Neutrophil (primary cell): ENCODE measurements at regions not wholly inside any gene's neighbourhood (a gene's known extent, or its start where the extent isn't known, plus 50 kb on each side); places are given as distances from the start of the nearest gene placed in this dataset.

ENCODE experiments used
- H3K27ac ChIP-seq: fragments of 200-600 bp; sonication (generic); 2 replicates; pipeline ENCODE4 v1.5.1; 2016; ENCODE audit warnings: mild to moderate bottlenecking, moderate library complexity
- H3K27me3 ChIP-seq: fragments of 200-600 bp; sonication (generic); 2 replicates; pipeline ENCODE4 v1.6.0; 2016; ENCODE audit warnings: mild to moderate bottlenecking
- H3K36me3 ChIP-seq: fragments of 200-600 bp; sonication (generic); 2 replicates; pipeline ENCODE4 v1.5.1; 2017
- H3K4me1 ChIP-seq, 2 experiments: fragments of 200-600 bp in 1 of 2; sonication (generic) in 1 of 2; 1 replicate in 1 of 2; 2 replicates in 1 of 2; pipeline versions ENCODE4 v1.5.1 to v1.6.1; 2013 to 2016; ENCODE audit warnings: low read depth in 1 of 2, low read length in 1 of 2, mild to moderate bottlenecking in 1 of 2, moderate library complexity in 1 of 2; ENCODE audit not compliant: control insufficient read depth in 1 of 2, insufficient read depth in 1 of 2
- H3K4me3 ChIP-seq, 2 experiments: fragments of 200-600 bp in 1 of 2; sonication (generic) in 1 of 2; 1 replicate in 1 of 2; 2 replicates in 1 of 2; pipeline ENCODE4 v1.5.1; 2013 to 2016; ENCODE audit warnings: low read depth in 1 of 2, low read length in 1 of 2, mild to moderate bottlenecking in 1 of 2, moderate library complexity in 1 of 2
- H3K9me3 ChIP-seq: fragments of 200-600 bp; sonication (generic); 2 replicates; pipeline ENCODE4 v1.5.1; 2016
- CTCF ChIP-seq: fragments of 200-600 bp; sonication (generic); IDR thresholded peaks from 2 replicates; pipeline ENCODE4 v1.5.1; 2016; ENCODE audit warnings: antibody characterized with exemption

DNA sequence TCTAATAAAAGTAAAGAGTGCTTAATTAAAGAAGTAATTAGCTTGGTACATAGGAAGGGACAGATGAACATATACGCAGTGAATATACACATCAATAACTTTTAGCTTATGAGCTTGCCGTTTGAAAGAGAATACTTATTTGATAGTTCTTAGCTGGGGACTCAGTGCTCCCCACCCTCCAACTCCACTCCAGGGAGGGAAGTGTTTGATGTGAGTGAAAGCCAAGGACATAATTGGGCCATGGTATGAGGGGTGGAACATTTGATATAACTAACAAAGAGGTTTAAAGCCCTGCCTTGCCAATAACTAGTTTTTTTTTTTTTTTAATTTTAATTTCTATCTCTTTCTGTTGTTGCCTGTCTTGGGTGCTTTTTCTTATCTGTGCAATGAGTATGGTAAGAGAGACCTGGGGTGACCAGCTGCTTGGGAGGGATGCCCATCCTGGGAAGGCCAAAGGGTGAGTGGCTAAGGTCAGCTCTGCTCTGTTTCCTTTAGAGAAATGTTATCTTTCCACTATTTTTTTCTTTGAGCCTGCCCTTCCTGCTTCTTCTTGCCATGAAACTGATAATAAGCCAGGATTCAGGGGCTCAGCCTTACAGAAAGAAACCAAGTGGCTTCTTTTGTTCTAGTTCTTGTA lies 132.8 kb upstream of the CPSF6 start:
- Histone ChIP-seq H3K9me3 (no peaks in the 10 kb centered on the region), H3K27ac (no peak overlapping the region), H3K4me1 (no peaks in the 10 kb centered on the region), H3K4me3 (no peak overlapping the region), H3K36me3 (no peaks in the 10 kb centered on the region), H3K27me3 (no peaks in the 10 kb centered on the region)
- no peak for TF ChIP-seq CTCF

DNA sequence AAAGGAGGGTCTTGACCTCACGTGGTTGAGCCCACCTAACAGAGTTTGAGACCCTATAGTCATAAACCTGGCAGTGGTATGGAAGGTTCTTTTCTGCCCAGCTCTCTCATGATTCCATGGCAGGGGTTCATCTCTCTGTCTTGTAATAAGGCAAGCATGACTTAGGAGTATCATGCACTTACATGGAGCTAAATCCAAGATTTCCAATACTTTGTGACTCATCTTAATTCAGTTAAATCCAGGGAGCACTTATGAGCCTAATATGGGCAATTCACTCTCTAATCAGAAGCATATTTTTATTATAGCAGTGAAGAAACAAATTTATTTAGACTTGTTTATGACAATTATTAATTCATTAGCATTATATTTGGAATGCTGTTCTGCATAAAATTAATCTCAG lies 131.8 kb upstream of the CPSF6 start:
- Histone ChIP-seq H3K4me1 (no peaks in the 10 kb centered on the region), H3K27me3 (no peaks in the 10 kb centered on the region), H3K27ac (no peak overlapping the region), H3K4me3 (no peak overlapping the region), H3K36me3 (no peaks in the 10 kb centered on the region), H3K9me3 (no peaks in the 10 kb centered on the region)
- no peak for TF ChIP-seq CTCF

GRCh38 chr12:69108037-69108436 lies 131.3 kb upstream of the CPSF6 start:
- H3K27me3 ChIP-seq, result no peaks in the 10 kb centered on the region
- no peaks in the 10 kb centered on the region for H3K4me1 ChIP-seq
- H3K36me3 ChIP-seq, result no peaks in the 10 kb centered on the region
- no peak overlapping the region for H3K4me3 ChIP-seq
- H3K9me3 ChIP-seq, result no peaks in the 10 kb centered on the region
- TF ChIP-seq CTCF, result no peak
- H3K27ac ChIP-seq, result no peak overlapping the region

DNA sequence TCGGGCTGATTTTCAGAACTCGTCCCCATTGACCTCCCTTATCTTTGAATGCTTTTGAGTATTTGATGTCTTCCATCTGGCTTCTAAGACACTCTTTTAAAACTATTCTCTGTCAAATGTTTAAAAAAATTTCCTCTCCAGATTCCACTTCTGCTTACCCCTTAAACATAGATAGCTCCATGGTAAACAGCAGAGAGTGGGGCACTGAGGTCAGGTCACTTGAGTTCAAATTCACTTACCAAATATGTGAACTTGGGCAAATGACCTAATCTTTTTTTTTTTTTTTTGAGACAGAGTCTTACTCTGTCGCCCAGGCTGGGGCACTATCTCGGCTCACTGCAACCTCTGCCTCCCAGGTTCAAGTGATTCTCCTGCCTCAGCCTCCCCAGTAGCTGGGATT lies 126.8 kb upstream of the CPSF6 start:
- no peak overlapping the region for H3K27ac ChIP-seq
- no peaks in the 10 kb centered on the region for H3K9me3 ChIP-seq
- no peak for TF ChIP-seq CTCF
- no peaks in the 10 kb centered on the region for H3K36me3 ChIP-seq
- H3K27me3 ChIP-seq, result no peaks in the 10 kb centered on the region
- H3K4me1 ChIP-seq, result no peaks in the 10 kb centered on the region
- H3K4me3 ChIP-seq, result no peak overlapping the region

DNA sequence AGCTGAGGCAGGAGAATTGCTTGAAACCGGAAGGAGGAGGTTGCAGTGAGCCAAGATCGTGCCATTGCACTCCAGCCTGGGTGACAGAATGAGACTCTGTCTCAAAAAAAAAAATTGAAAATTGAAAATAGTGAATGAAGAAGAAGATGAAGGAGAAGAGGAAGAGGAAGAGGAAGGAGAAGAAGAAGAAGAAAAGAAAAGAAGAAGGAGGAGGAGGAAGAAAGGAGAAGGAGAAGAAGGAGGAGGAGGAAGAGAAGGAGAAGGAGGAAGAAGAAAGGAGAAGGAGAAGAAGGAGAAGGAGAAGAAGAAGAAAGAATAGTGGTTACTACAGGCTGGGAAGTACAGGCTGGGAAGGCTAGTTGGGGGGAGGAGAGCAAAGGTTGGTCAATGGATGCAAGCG lies 124.3 kb upstream of the CPSF6 start:
- no peak for TF ChIP-seq CTCF
- Histone ChIP-seq H3K9me3 (no peaks in the 10 kb centered on the region), H3K4me1 (no peaks in the 10 kb centered on the region), H3K27me3 (no peaks in the 10 kb centered on the region), H3K36me3 (no peaks in the 10 kb centered on the region), H3K27ac (no peak overlapping the region), H3K4me3 (no peak overlapping the region)

GRCh38 chr12:69115951-69116350 lies 123.4 kb upstream of the CPSF6 start:
- Histone ChIP-seq H3K4me3 (no peak overlapping the region), H3K9me3 (no peaks in the 10 kb centered on the region), H3K27me3 (no peaks in the 10 kb centered on the region), H3K36me3 (no peaks in the 10 kb centered on the region), H3K4me1 (no peaks in the 10 kb centered on the region), H3K27ac (no peak overlapping the region)
- TF ChIP-seq CTCF, result no peak
